GM23338 (cell line): ENCODE measurements at regions not wholly inside any gene's neighbourhood (a gene's known extent, or its start where the extent isn't known, plus 50 kb on each side); places are given as distances from the start of the nearest gene placed in this dataset.

Source experiments
- ATAC-seq: fragments of 200-7000 bp; cut with Tn5 transposase; 3 replicates; pipeline ENCODE4 v1.9.1; 2020
- DNase-seq: peaks from one replicate; pipeline ENCODE4 v3.0.0-alpha.2; 2015; ENCODE audit warnings: low spot score
- H2AFZ ChIP-seq: fragments of 200-600 bp; sonication (generic); 2 replicates; pipeline ENCODE4 v1.8.0; 2016; ENCODE audit warnings: antibody characterized with exemption, mild to moderate bottlenecking, moderate library complexity
- H3F3A ChIP-seq: fragments of 200-600 bp; sonication (generic); replicated peaks from 2 replicates; pipeline ENCODE4 v1.8.0; 2017; ENCODE audit warnings: antibody characterized with exemption, mixed run types, low read depth
- H3K27ac ChIP-seq: fragments of 200-600 bp; sonication (generic); 2 replicates; pipeline ENCODE4 v1.6.1; 2016; ENCODE audit warnings: low read depth
- H3K27me3 ChIP-seq: fragments of 200-600 bp; sonication (generic); 2 replicates; pipeline ENCODE4 v1.8.0; 2016; ENCODE audit warnings: mild to moderate bottlenecking, mixed run types, moderate library complexity; ENCODE audit not compliant: insufficient read depth
- H3K36me3 ChIP-seq: fragments of 200-600 bp; sonication (generic); 2 replicates; pipeline ENCODE4 v1.8.0; 2016; ENCODE audit warnings: mild to moderate bottlenecking; ENCODE audit not compliant: insufficient read depth
- H3K4me1 ChIP-seq: fragments of 200-600 bp; sonication (generic); 2 replicates; pipeline ENCODE4 v1.8.0; 2016; ENCODE audit warnings: mild to moderate bottlenecking, moderate library complexity; ENCODE audit not compliant: insufficient read depth
- H3K4me2 ChIP-seq: fragments of 200-600 bp; sonication (generic); 2 replicates; pipeline ENCODE4 v1.7.1; 2017; ENCODE audit warnings: mixed run types
- H3K4me3 ChIP-seq: fragments of 200-600 bp; sonication (generic); 2 replicates; pipeline ENCODE4 v1.6.1; 2016; ENCODE audit warnings: mixed run types
- H3K79me2 ChIP-seq: fragments of 200-600 bp; sonication (generic); replicated peaks from 2 replicates; pipeline ENCODE4 v1.8.0; 2017; ENCODE audit warnings: mild to moderate bottlenecking; ENCODE audit not compliant: insufficient read depth
- H3K9me2 ChIP-seq: fragments of 200-600 bp; sonication (generic); 2 replicates; pipeline ENCODE4 v1.8.0; 2017; ENCODE audit not compliant: insufficient read depth
- H4K20me1 ChIP-seq: fragments of 200-600 bp; sonication (generic); replicated peaks from 2 replicates; pipeline ENCODE4 v1.8.0; 2017; ENCODE audit warnings: mild to moderate bottlenecking; ENCODE audit not compliant: insufficient read depth
- H3K27ac Mint-ChIP-seq: 2 replicates; pipeline ENCODE4 v1.8.0; 2020; ENCODE audit warnings: inconsistent platforms, mild to moderate bottlenecking, moderate library complexity, mixed read lengths
- H3K27me3 Mint-ChIP-seq: 3 replicates; pipeline ENCODE4 v1.8.0; 2022; ENCODE audit warnings: low read depth, mild to moderate bottlenecking, moderate library complexity, mixed read lengths, inconsistent platforms; ENCODE audit not compliant: insufficient read depth, poor library complexity
- H3K36me3 Mint-ChIP-seq: 3 replicates; pipeline ENCODE4 v1.8.0; 2021; ENCODE audit warnings: low read depth, mild to moderate bottlenecking, inconsistent platforms, moderate library complexity, mixed read lengths
- H3K4me1 Mint-ChIP-seq: 3 replicates; pipeline ENCODE4 v1.8.0; 2020; ENCODE audit warnings: mild to moderate bottlenecking, inconsistent platforms, mixed read lengths
- H3K4me3 Mint-ChIP-seq: 3 replicates; pipeline ENCODE4 v1.8.0; 2021; ENCODE audit warnings: moderate library complexity, mild to moderate bottlenecking, inconsistent platforms, mixed read lengths
- H3K9me3 Mint-ChIP-seq: 3 replicates; pipeline ENCODE4 v1.8.0; 2020; ENCODE audit warnings: moderate library complexity, mild to moderate bottlenecking, inconsistent platforms, mixed read lengths
- CTCF ChIP-seq, 2 experiments: fragments of 200-600 bp in 1 of 2; sonication (generic) in 1 of 2; conservative IDR thresholded peaks; 2 replicates each; pipeline versions ENCODE4 v1.5.1 to v1.6.1; 2016 to 2017; ENCODE audit warnings: antibody characterized with exemption in 2 of 2, low read depth in 2 of 2, mild to moderate bottlenecking in 2 of 2, moderate library complexity in 1 of 2
- NANOG ChIP-seq: IDR thresholded peaks from 2 replicates; pipeline ENCODE4 v1.6.1; 2016; ENCODE audit warnings: antibody characterized with exemption, borderline replicate concordance
- STAT1 ChIP-seq: IDR thresholded peaks from one replicate; pipeline ENCODE4 v1.6.1; 2016; ENCODE audit warnings: antibody characterized with exemption; ENCODE audit not compliant: unreplicated experiment
- ZNF114 ChIP-seq: fragments of 250-450 bp; sonication (Bioruptor Pico); IDR thresholded peaks from 2 replicates; pipeline ENCODE4 v1.5.0; 2020; ENCODE audit warnings: mild to moderate bottlenecking, moderate library complexity
- ZNF331 ChIP-seq: fragments of 250-450 bp; sonication (Bioruptor Pico); IDR thresholded peaks from 2 replicates; pipeline ENCODE4 v1.5.0; 2020; ENCODE audit warnings: low read depth, mild to moderate bottlenecking, moderate library complexity
- TF ChIP-seq, protein P1 (sequence below): fragments of 250-450 bp; sonication (Bioruptor Pico); IDR thresholded peaks from 2 replicates; pipeline ENCODE4 v1.5.0; 2020; ENCODE audit warnings: mild to moderate bottlenecking, moderate library complexity

- H4K20me1 ChIP-seq = no peaks in the 10 kb centered on the region
- no peaks in the 10 kb centered on the region for H3K4me1 ChIP-seq
- no peak overlapping the region for H3K4me2 ChIP-seq
- H2AFZ ChIP-seq = no peak overlapping the region
- TF ChIP-seq ZNF114 (CRISPR knock-in tag) = no peak
- TF ChIP-seq NANOG = no peak
- no peak for TF ChIP-seq CTCF (conservative IDR thresholded peaks at IDR 0.05; ENCODE audit: low read depth in 2 of 2)
- TF ChIP-seq ZNF331 = no peak
- no peak for TF ChIP-seq STAT1
- TF ChIP-seq, protein P1, sequence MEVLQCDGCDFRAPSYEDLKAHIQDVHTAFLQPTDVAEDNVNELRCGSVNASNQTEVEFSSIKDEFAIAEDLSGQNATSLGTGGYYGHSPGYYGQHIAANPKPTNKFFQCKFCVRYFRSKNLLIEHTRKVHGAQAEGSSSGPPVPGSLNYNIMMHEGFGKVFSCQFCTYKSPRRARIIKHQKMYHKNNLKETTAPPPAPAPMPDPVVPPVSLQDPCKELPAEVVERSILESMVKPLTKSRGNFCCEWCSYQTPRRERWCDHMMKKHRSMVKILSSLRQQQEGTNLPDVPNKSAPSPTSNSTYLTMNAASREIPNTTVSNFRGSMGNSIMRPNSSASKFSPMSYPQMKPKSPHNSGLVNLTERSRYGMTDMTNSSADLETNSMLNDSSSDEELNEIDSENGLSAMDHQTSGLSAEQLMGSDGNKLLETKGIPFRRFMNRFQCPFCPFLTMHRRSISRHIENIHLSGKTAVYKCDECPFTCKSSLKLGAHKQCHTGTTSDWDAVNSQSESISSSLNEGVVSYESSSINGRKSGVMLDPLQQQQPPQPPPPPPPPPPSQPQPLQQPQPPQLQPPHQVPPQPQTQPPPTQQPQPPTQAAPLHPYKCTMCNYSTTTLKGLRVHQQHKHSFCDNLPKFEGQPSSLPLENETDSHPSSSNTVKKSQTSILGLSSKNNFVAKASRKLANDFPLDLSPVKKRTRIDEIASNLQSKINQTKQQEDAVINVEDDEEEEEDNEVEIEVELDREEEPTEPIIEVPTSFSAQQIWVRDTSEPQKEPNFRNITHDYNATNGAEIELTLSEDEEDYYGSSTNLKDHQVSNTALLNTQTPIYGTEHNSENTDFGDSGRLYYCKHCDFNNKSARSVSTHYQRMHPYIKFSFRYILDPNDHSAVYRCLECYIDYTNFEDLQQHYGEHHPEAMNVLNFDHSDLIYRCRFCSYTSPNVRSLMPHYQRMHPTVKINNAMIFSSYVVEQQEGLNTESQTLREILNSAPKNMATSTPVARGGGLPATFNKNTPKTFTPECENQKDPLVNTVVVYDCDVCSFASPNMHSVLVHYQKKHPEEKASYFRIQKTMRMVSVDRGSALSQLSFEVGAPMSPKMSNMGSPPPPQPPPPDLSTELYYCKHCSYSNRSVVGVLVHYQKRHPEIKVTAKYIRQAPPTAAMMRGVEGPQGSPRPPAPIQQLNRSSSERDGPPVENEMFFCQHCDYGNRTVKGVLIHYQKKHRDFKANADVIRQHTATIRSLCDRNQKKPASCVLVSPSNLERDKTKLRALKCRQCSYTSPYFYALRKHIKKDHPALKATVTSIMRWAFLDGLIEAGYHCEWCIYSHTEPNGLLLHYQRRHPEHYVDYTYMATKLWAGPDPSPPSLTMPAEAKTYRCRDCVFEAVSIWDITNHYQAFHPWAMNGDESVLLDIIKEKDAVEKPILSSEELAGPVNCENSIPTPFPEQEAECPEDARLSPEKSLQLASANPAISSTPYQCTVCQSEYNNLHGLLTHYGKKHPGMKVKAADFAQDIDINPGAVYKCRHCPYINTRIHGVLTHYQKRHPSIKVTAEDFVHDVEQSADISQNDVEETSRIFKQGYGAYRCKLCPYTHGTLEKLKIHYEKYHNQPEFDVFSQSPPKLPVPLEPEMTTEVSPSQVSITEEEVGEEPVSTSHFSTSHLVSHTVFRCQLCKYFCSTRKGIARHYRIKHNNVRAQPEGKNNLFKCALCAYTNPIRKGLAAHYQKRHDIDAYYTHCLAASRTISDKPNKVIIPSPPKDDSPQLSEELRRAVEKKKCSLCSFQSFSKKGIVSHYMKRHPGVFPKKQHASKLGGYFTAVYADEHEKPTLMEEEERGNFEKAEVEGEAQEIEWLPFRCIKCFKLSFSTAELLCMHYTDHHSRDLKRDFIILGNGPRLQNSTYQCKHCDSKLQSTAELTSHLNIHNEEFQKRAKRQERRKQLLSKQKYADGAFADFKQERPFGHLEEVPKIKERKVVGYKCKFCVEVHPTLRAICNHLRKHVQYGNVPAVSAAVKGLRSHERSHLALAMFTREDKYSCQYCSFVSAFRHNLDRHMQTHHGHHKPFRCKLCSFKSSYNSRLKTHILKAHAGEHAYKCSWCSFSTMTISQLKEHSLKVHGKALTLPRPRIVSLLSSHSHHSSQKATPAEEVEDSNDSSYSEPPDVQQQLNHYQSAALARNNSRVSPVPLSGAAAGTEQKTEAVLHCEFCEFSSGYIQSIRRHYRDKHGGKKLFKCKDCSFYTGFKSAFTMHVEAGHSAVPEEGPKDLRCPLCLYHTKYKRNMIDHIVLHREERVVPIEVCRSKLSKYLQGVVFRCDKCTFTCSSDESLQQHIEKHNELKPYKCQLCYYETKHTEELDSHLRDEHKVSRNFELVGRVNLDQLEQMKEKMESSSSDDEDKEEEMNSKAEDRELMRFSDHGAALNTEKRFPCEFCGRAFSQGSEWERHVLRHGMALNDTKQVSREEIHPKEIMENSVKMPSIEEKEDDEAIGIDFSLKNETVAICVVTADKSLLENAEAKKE (CRISPR knock-in tag) = no peak
- peaks cover 15% of the 10 kb centered on the region for H3K9me2 ChIP-seq
- no peaks in the 10 kb centered on the region for H3F3A ChIP-seq
- H3K4me3 ChIP-seq = no peak overlapping the region
- H3K4me1 Mint-ChIP-seq = peaks cover 2% of the 10 kb centered on the region; the same call in 1 of the 3 replicates
- no peaks in the 10 kb centered on the region for H3K27me3 ChIP-seq
- H3K9me3 Mint-ChIP-seq = no peaks in the 10 kb centered on the region
- H3K36me3 Mint-ChIP-seq = no peaks in the 10 kb centered on the region
- DNase-seq = no peak
- H3K4me3 Mint-ChIP-seq = no peak overlapping the region
- H3K79me2 ChIP-seq = no peaks in the 10 kb centered on the region
- ATAC-seq = no peak
- H3K27ac ChIP-seq = no peak overlapping the region
- H3K36me3 ChIP-seq = no peaks in the 10 kb centered on the region
- H3K27me3 Mint-ChIP-seq = no peaks in the 10 kb centered on the region
- H3K27ac Mint-ChIP-seq = no peak overlapping the region
Observed at GRCh38 chr1:177739780-177740179, 230.1 kb downstream of the SEC16B start.
